Progenitor cell of endocrine pancreas (in vitro differentiated cells): ENCODE measurements at regions not wholly inside any gene's neighbourhood (a gene's known extent, or its start where the extent isn't known, plus 50 kb on each side); places are given as distances from the start of the nearest gene placed in this dataset.

ENCODE experiments used
- DNase-seq: peaks from one replicate; pipeline ENCODE4 v3.0.0; 2021; ENCODE audit warnings: low spot score; ENCODE audit not compliant: unreplicated experiment
- H3K27ac Mint-ChIP-seq: 2 replicates; pipeline ENCODE4 v1.8.0; 2021; ENCODE audit warnings: mild to moderate bottlenecking, moderate library complexity, mixed read lengths
- H3K27me3 Mint-ChIP-seq: 2 replicates; pipeline ENCODE4 v1.8.0; 2021; ENCODE audit warnings: mixed read lengths
- H3K36me3 Mint-ChIP-seq: 2 replicates; pipeline ENCODE4 v1.8.0; 2022; ENCODE audit warnings: mixed read lengths; ENCODE audit not compliant: insufficient read depth
- H3K4me1 Mint-ChIP-seq: 2 replicates; pipeline ENCODE4 v1.8.0; 2021; ENCODE audit warnings: low read depth, mixed read lengths
- H3K4me3 Mint-ChIP-seq: 2 replicates; pipeline ENCODE4 v1.8.0; 2021; ENCODE audit warnings: low read depth, mild to moderate bottlenecking, moderate library complexity, mixed read lengths
- H3K9me3 Mint-ChIP-seq: 2 replicates; pipeline ENCODE4 v1.8.0; 2021; ENCODE audit warnings: low read depth, mixed read lengths
- TF ChIP-seq, protein P1 (sequence below): fragments of 200-600 bp; sonication (generic); IDR thresholded peaks from one replicate; pipeline ENCODE4 v1.5.0; 2021; ENCODE audit warnings: antibody characterized with exemption, mild to moderate bottlenecking; ENCODE audit not compliant: unreplicated experiment

DNA sequence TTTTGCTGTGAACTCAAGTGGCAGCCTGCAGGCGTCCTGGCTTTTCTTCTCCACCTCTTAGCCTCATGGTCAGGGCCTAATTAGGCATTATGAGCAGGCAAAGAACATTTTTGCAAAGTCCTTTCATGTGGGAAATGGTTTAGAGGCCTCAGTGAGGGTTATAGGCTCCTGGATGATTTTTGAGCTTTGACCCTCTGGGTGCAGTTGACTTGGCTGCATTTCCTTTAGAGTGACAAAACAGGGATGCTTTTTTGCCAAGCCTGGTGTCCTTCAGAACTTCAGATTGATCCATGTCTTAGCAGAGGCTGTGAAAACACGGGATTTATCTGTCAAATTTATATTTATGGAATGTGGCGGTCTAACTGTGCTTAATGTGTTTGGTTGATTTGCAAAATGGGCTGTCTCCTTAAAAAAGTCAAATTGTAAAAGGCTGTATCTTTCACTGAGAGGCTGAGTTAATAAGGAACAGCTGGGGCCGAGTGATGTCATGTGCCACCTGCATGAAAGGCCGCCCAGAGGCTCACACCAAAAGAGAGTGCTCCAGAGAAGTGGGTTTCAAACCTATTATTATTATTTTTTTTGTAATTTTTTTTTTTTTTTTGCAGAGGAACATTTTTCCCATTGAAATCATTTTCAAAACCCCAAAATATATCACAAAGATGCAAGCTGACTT, 192.2 kb upstream of the ARX start:
- no peak for DNase-seq
- TF ChIP-seq, protein P1, sequence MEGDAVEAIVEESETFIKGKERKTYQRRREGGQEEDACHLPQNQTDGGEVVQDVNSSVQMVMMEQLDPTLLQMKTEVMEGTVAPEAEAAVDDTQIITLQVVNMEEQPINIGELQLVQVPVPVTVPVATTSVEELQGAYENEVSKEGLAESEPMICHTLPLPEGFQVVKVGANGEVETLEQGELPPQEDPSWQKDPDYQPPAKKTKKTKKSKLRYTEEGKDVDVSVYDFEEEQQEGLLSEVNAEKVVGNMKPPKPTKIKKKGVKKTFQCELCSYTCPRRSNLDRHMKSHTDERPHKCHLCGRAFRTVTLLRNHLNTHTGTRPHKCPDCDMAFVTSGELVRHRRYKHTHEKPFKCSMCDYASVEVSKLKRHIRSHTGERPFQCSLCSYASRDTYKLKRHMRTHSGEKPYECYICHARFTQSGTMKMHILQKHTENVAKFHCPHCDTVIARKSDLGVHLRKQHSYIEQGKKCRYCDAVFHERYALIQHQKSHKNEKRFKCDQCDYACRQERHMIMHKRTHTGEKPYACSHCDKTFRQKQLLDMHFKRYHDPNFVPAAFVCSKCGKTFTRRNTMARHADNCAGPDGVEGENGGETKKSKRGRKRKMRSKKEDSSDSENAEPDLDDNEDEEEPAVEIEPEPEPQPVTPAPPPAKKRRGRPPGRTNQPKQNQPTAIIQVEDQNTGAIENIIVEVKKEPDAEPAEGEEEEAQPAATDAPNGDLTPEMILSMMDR: no peak
- no peaks in the 10 kb centered on the region for H3K27me3 Mint-ChIP-seq
- H3K27ac Mint-ChIP-seq: no peak overlapping the region
- H3K9me3 Mint-ChIP-seq: no peaks in the 10 kb centered on the region
- H3K36me3 Mint-ChIP-seq: no peaks in the 10 kb centered on the region
- no peak overlapping the region for H3K4me3 Mint-ChIP-seq
- H3K4me1 Mint-ChIP-seq: no peaks in the 10 kb centered on the region

DNA sequence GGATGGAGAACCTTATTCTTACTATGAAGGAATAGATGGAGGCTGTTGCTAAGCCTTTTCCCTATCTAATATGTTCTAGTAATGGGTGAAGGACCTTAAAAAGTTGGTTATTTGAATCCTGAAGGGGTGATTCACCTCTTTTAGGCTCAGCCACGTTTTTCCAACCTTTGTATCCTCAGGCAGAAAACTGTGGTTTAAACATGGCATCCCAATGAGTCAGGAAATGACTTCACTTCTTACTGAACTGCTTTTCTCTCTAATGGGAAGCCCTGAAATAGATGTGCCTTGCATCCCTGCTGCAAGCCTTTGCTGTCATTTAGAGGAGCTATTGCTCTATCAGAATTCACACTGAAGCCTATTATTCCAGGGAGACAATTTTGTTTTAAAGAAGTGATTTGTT, 191.0 kb upstream of the ARX start:
- no peak overlapping the region for H3K27ac Mint-ChIP-seq
- no peaks in the 10 kb centered on the region for H3K9me3 Mint-ChIP-seq
- H3K4me3 Mint-ChIP-seq: no peak overlapping the region
- no peaks in the 10 kb centered on the region for H3K36me3 Mint-ChIP-seq
- TF ChIP-seq, protein P1: no peak
- no peak for DNase-seq
- H3K4me1 Mint-ChIP-seq: no peaks in the 10 kb centered on the region
- H3K27me3 Mint-ChIP-seq: no peaks in the 10 kb centered on the region

DNA sequence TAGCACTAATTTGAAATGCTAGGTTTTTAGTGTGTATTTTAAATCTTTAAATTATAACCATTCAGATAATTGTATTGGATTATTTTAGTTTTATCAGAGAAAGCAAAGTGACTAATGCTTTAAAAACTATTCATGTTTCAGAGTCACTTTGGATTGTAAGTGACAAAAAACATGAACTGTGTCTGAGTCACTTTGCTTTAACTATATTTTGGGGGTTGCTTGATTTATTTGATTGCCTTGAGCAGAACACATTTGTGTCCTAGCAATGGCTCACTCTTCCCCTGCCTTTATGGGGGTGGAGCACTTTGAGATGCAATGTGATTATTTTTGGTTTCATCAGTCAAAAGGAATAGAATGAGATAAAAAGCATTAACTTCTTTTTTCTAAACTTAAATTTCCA, 188.4 kb upstream of the ARX start:
- no peaks in the 10 kb centered on the region for H3K27me3 Mint-ChIP-seq

DNA sequence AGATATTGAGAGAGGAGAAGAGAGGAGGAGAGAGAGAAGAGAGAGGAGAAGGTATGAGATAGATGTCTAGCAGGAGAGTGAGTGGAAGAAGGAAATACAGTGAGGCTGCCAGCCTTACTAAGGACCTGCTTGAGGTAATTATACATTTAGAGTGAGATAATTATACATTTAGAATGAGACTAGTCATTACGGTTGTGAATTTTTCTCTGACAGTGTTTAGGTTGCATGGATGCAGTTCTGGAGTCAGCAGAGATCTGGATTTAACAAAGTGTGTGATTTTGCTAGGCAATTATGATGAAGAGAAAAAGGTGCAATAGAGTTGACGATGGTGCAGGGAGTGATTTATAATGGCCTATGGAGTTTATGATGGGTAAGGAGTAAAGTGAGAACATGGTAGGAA, 187.1 kb upstream of the ARX start:
- Mint-ChIP-seq H3K4me1 (no peaks in the 10 kb centered on the region), H3K27me3 (no peaks in the 10 kb centered on the region), H3K27ac (no peak overlapping the region), H3K4me3 (no peak overlapping the region), H3K9me3 (no peaks in the 10 kb centered on the region), H3K36me3 (no peaks in the 10 kb centered on the region)
- TF ChIP-seq, protein P1: no peak
- DNase-seq: no peak

More for the DNA sequence above, 188.4 kb upstream of the ARX start:
- TF ChIP-seq, protein P1: no peak
- no peaks in the 10 kb centered on the region for H3K9me3 Mint-ChIP-seq
- no peak overlapping the region for H3K4me3 Mint-ChIP-seq
- H3K36me3 Mint-ChIP-seq: no peaks in the 10 kb centered on the region
- H3K4me1 Mint-ChIP-seq: no peaks in the 10 kb centered on the region
- H3K27ac Mint-ChIP-seq: no peak overlapping the region
- no peak for DNase-seq

GRCh38 chrX:25198891-25199290, 183.1 kb upstream of the ARX start:
- Mint-ChIP-seq H3K27ac (no peak overlapping the region), H3K36me3 (no peaks in the 10 kb centered on the region), H3K4me1 (no peaks in the 10 kb centered on the region), H3K27me3 (no peaks in the 10 kb centered on the region), H3K4me3 (no peak overlapping the region), H3K9me3 (no peaks in the 10 kb centered on the region)
- TF ChIP-seq, protein P1: no peak
- DNase-seq: no peak
